Calu3 (cell line): ENCODE measurements at regions not wholly inside any gene's neighbourhood (a gene's known extent, or its start where the extent isn't known, plus 50 kb on each side); places are given as distances from the start of the nearest gene placed in this dataset.
"Not testable (repeated sequence)": the region's sequence is repeated elsewhere in the genome, so short reads cannot be mapped to it uniquely, and the experiment has no call there.

Experiments used
- BruUV-seq: library from RNA; stranded (reverse); fragments of 400-500 nt; replicated peaks from 2 replicates; lab custom pipeline; 2021; lab: Mats Ljungman, UMichigan
- CTCF ChIA-PET: fragments of 300-600 bp; sonication (Branson Sonifier 250); formaldehyde crosslinking; loops from one replicate; lab custom pipeline; 2022; ENCODE audit warnings: antibody characterized with exemption; lab: Charles Lee
- DNase-seq: peaks from one replicate; pipeline ENCODE4 v3.0.0; 2022
- H3K27ac Mint-ChIP-seq: one replicate; pipeline ENCODE4 v1.8.0; 2022; ENCODE audit warnings: mixed read lengths; ENCODE audit not compliant: unreplicated experiment
- H3K27me3 Mint-ChIP-seq: one replicate; pipeline ENCODE4 v1.8.0; 2022; ENCODE audit warnings: mixed read lengths; ENCODE audit not compliant: unreplicated experiment
- H3K36me3 Mint-ChIP-seq: one replicate; pipeline ENCODE4 v1.8.0; 2022; ENCODE audit warnings: mild to moderate bottlenecking, moderate library complexity, mixed read lengths; ENCODE audit not compliant: insufficient read depth, unreplicated experiment
- H3K4me1 Mint-ChIP-seq: one replicate; pipeline ENCODE4 v1.8.0; 2022; ENCODE audit warnings: mild to moderate bottlenecking, low read depth, mixed read lengths; ENCODE audit not compliant: unreplicated experiment
- H3K4me3 Mint-ChIP-seq: one replicate; pipeline ENCODE4 v1.8.0; 2022; ENCODE audit warnings: mild to moderate bottlenecking, low read depth, moderate library complexity, mixed read lengths; ENCODE audit not compliant: unreplicated experiment
- H3K9me3 Mint-ChIP-seq: one replicate; pipeline ENCODE4 v1.8.0; 2022; ENCODE audit warnings: low read depth, mixed read lengths; ENCODE audit not compliant: unreplicated experiment
- intact Hi-C: fragments of 100-400 bp; cut with micrococcal nuclease; formaldehyde crosslinking; loops from one replicate; pipeline ENCODE4 v1.10.0; 2022; ENCODE audit not compliant: unreplicated experiment
- TF ChIP-seq, protein P1 (sequence below): fragments of 200-600 bp; IDR thresholded peaks from one replicate; pipeline ENCODE4 v1.8.0; 2022; ENCODE audit warnings: antibody characterized with exemption; ENCODE audit not compliant: unreplicated experiment

DNA sequence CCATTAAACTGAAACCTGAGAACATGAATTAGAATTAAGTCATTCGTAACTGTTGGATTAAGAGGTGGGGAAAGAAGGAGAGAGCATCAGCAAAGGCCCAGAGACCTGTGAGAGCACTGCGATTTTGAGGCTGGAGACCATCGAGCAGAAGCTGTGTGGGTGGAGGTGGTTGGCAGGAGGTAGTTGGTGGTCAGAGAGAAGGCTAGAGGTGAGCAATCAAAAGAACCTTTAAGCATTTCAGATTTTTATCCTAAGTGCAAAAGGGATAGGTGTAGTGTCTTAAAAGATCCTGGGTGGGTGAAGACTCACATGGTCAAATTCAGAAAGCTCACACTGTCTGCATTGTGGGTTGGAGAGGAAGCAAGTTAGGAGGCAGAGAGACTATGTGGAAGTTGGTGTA is 65.1 kb upstream of the TEX264 start:
- DNase-seq = no peak
- CTCF ChIA-PET = no interaction called here
- Mint-ChIP-seq H3K9me3 (no peaks in the 10 kb centered on the region), H3K36me3 (no peaks in the 10 kb centered on the region), H3K27me3 (no peaks in the 10 kb centered on the region), H3K27ac (no peak overlapping the region), H3K4me1 (no peaks in the 10 kb centered on the region), H3K4me3 (no peak overlapping the region)
- intact Hi-C loops = no loop called here
- TF ChIP-seq, protein P1, sequence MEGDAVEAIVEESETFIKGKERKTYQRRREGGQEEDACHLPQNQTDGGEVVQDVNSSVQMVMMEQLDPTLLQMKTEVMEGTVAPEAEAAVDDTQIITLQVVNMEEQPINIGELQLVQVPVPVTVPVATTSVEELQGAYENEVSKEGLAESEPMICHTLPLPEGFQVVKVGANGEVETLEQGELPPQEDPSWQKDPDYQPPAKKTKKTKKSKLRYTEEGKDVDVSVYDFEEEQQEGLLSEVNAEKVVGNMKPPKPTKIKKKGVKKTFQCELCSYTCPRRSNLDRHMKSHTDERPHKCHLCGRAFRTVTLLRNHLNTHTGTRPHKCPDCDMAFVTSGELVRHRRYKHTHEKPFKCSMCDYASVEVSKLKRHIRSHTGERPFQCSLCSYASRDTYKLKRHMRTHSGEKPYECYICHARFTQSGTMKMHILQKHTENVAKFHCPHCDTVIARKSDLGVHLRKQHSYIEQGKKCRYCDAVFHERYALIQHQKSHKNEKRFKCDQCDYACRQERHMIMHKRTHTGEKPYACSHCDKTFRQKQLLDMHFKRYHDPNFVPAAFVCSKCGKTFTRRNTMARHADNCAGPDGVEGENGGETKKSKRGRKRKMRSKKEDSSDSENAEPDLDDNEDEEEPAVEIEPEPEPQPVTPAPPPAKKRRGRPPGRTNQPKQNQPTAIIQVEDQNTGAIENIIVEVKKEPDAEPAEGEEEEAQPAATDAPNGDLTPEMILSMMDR = no peak
- BruUV-seq = no TSS peak

DNA sequence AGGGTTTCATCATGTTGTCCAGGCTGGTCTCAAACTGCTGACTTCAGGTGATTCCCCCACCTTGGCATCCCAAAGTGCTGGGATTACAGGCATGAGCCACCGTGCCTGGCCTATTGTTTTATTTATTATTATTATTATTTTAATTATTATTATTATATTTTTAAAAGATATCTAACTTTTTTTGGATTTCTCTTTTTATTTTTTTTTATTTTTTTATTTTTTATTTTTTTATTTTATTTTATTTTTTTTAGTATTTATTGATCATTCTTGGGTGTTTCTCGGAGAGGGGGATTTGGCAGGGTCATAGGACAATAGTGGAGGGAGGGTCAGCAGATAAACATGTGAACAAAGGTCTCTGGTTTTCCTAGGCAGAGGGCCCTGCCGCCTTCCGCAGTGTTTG is 64.2 kb upstream of the TEX264 start:
- BruUV-seq, intact Hi-C loops, CTCF ChIA-PET, H3K36me3 Mint-ChIP-seq, H3K4me1 Mint-ChIP-seq, H3K27ac Mint-ChIP-seq, H3K9me3 Mint-ChIP-seq, H3K4me3 Mint-ChIP-seq, H3K27me3 Mint-ChIP-seq, DNase-seq: not testable (repeated sequence)

DNA sequence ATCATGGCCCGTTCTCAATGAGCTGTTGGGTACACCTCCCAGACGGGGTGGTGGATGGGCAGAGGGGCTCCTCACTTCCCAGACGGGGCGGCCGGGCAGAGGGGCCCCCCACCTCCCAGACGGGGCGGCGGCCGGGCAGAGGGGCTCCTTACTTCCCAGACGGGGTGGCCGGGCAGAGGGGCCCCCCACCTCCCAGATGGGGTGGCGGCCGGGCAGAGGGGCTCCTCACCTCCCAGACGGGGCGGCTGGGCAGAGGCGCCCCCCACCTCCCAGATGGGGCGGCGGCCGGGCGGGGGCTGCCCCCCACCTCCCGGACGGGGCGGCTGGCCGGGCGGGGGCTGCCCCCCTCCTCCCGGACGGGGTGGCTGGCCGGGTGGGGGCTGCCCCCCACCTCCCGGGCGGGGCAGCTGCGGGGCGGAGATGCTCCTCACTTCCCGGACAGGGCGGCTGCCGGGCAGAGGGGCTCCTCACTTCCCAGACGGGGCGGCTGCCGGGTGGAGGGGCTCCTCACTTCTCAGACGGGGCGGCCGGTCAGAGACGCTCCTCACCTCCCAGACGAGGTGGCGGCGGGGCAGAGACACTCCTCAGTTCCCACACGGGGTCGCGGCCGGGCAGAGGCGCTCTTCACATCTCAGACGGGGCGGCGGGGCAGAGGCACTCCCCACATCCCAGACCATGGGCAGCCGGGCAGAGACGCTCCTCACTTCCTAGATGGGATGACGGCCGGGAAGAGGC is 63.3 kb upstream of the TEX264 start:
- intact Hi-C loops, H3K36me3 Mint-ChIP-seq, CTCF ChIA-PET, H3K9me3 Mint-ChIP-seq, H3K27ac Mint-ChIP-seq, H3K27me3 Mint-ChIP-seq, DNase-seq, H3K4me1 Mint-ChIP-seq, BruUV-seq, H3K4me3 Mint-ChIP-seq: not testable (repeated sequence)

GRCh38 chr3:51610708-51611107 is 60.3 kb upstream of the TEX264 start:
- no peaks in the 10 kb centered on the region for H3K27me3 Mint-ChIP-seq
- TF ChIP-seq, protein P1 = no peak
- no peak for DNase-seq
- H3K4me3 Mint-ChIP-seq = no peak overlapping the region
- H3K36me3 Mint-ChIP-seq = no peaks in the 10 kb centered on the region
- intact Hi-C loops = no loop called here
- no peaks in the 10 kb centered on the region for H3K4me1 Mint-ChIP-seq
- CTCF ChIA-PET = interaction anchor here (0.7 kb wide), 2 partner anchors 21 to 1164 kb away, joined by 3 read pairs; no protein-coding TSS in a partner anchor
- H3K9me3 Mint-ChIP-seq = no peaks in the 10 kb centered on the region
- no TSS peak for BruUV-seq
- H3K27ac Mint-ChIP-seq = no peak overlapping the region

- no TSS peak for BruUV-seq
- no peaks in the 10 kb centered on the region for H3K9me3 Mint-ChIP-seq
- TF ChIP-seq, protein P1 = no peak
- H3K4me1 Mint-ChIP-seq = peaks cover 11% of the 10 kb centered on the region
- CTCF ChIA-PET = no interaction called here
- no peaks in the 10 kb centered on the region for H3K27me3 Mint-ChIP-seq
- no peak overlapping the region for H3K4me3 Mint-ChIP-seq
- intact Hi-C loops = no loop called here
- no peak for DNase-seq
- no peaks in the 10 kb centered on the region for H3K36me3 Mint-ChIP-seq
- H3K27ac Mint-ChIP-seq = no peak overlapping the region
These were observed 53.5 kb upstream of the TEX264 start for GRCh38 chr3:51617597-51617996.

DNA sequence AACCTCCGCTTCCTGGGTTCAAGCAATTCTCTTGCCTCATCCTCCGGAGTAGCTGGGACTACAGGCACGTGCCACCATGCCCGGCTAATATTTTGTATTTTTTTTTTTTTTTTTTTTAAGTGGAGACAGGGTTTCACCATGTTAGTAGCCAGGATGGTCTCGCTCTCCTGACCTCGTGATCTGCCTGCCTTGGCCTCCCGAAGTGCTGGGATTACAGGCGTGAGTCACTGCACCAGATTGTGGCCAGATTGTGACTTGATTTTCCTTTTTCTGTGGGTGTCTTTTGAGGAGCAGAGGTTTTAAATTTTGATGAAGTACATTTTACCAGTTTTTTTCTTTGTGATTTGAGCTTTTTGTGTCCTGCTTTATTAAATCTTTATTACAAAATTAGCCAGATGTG is 53.0 kb upstream of the TEX264 start:
- BruUV-seq, H3K9me3 Mint-ChIP-seq, intact Hi-C loops, DNase-seq, H3K4me3 Mint-ChIP-seq, H3K36me3 Mint-ChIP-seq, H3K27ac Mint-ChIP-seq, H3K27me3 Mint-ChIP-seq: not testable (repeated sequence)
- peaks cover 11% of the 10 kb centered on the region for H3K4me1 Mint-ChIP-seq
- CTCF ChIA-PET = interaction anchor here (0.6 kb wide), 1 partner anchor 70 kb away, joined by 5 read pairs; no protein-coding TSS in a partner anchor
